NCI-H69 (cell line): ENCODE measurements at regions not wholly inside any gene's neighbourhood (a gene's known extent, or its start where the extent isn't known, plus 50 kb on each side); places are given as distances from the start of the nearest gene placed in this dataset.

Source experiments
- DNase-seq: peaks from one replicate; lab custom pipeline; 2025; lab: John Stamatoyannopoulos, UW

DNA sequence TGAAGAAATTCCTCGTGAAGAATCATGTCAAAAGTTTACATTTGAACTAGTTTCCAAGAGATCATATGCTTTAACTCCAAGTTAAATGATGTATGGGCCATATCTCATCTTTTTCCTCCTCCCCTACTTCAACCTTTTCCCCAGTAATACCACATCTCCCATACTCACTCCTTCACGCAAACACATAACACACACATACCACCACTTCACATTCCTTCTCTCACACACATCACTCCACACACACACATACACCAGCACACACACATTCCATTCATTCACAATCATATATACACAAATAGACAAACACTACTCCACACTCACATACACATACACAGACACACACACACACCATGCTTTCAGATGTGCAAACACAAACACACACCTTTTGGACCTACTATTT is 769.0 kb upstream of the NR2F2 start:
- no peak for DNase-seq

GRCh38 chr15:95563634-95564033 is 766.9 kb upstream of the NR2F2 start:
- no peak for DNase-seq

DNA sequence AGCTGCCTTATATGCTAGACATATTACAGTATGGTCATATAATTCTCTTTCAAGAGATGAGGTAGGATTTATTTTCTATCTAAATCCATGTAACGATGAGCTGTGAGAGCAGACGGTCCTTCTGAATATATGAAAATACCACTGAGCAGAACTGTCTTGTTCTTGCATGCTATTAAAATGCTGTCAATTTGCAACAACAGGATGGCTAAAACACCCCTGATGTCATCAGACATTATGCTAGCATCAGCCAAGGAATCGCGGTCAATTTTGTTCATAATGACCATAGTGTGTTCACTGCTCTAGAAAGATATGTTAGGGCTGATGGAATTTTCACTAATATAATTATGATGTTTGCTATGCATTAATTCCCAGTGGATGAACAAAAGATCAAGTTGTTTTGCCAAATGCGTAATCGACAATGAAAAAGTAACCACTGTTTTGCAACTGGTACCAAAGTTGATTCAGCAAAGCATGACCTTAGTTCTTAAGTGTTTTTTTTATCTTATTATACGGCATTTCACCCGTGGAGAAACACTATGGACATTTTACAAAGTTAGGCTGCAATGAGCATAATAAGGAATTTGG is 765.4 kb upstream of the NR2F2 start:
- DNase-seq = no peak

DNA sequence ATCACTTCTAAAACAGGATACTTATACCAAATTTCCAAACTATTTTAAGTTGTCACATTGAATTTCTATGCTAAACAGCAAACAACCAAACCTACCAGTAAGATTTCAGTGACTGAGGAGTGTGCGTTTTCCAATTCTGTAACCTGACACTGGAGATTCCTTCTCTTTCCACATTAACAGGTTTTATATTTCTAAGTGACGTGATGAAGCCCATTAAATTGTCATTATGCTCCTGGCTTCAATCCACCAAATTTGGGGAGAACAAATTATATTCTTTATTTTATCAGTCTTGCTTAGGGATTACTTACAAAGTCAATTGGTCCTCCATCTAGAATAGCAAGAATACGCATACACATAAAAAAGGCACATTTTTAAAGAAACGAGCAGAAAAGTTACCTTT is 764.8 kb upstream of the NR2F2 start:
- DNase-seq = no peak

DNA sequence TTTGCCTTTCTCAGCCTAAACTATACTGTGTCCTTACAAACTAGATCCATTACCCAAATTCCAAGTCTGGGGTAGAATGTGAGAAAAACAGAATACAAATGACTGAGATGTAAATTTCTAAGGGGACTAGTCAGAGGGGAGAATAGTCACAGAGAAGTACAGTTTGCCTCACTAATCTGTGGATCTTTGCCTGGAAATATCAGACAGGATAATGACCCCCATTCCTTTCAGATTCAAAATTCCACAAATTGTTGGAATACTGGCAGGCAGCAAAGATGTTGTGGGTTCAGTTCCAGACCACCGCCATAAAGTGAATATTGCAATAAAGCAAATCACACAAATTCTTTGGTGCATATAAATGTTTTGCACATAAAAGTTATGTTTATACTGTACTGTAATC is 762.8 kb upstream of the NR2F2 start:
- DNase-seq = no peak

DNA sequence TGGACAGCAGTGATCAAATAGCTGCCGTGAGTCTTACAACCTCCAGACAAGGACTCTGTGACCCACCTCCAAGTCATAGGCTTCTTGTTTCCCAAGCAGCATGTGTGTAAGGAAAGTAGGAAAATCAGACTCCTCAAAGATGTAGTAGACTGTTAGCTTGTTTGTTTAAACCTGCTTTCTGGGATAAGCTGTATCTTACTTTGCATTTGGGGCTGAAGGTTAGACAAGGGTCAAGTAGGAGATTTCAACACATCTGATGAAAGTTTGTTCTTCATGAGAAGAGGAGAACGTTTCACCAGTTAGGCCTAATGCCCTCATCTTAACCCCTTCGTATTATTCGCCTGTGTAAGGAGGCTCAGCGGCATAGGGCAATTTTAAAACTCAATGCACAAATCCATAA is 756.4 kb upstream of the NR2F2 start:
- no peak for DNase-seq

DNA sequence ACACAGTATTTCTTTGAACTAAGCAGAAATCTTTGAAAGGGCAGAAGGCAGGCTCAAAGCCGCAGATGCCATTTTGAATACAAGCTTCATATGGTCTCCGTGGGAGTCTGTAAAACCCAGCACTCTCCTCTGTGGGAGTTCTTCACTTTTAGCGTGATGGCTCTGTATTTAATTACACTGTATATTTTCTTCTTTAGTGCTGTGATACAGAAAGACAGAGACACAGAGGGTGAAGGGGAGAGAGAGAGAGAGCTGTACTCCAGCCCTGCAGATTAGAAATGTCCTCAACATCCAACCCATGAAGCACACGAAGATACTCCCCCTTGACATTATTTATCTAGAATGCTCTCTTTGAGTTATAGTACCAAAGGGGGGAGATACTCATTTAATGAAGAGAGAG is 752.6 kb upstream of the NR2F2 start:
- no peak for DNase-seq

- DNase-seq = no peak
Observed at GRCh38 chr15:95580121-95580520, 750.4 kb upstream of the NR2F2 start.

DNA sequence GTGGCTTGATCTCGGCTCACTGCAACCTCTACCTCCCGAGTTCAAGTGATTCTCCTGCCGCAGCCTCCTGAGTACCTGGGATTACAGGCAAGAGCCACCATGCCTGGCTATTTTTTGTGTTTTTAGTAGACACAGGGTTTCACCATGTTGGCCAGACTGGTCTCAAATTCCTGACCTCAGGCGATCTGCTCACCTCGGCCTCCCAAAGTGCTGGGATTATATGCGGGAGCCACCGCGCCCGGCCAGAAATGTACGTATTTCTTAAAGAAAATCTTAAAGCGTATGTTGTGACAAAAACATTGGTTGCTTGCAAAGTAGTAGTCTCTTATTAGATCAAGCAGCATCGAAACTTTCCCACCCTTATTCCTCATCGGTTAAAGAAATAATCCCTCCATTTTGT is 748.9 kb upstream of the NR2F2 start:
- DNase-seq = no peak

GRCh38 chr15:95584088-95584487 is 746.4 kb upstream of the NR2F2 start:
- DNase-seq = no peak

DNA sequence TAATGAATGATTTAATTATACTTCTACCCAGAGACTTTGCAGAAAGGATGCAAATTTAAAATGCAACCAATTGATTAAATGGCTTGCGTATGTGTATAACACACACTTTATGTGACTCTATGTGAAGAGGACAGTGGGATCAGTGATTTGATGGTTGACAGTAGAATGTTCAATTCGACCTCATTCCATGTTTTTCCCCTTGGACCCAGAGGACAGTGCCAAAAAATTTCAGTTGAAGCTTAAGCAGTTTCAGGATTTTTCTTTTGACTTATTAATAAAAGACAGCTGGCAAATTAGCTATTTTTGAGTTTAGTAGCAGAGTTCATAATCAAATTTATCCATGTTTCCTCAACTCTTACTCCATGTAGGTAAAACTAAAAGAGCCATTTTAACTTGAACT is 742.4 kb upstream of the NR2F2 start:
- DNase-seq = no peak

- DNase-seq = no peak
Observed at GRCh38 chr15:95590533-95591044, 739.9 kb upstream of the NR2F2 start.

- no peak for DNase-seq
Observed at GRCh38 chr15:95591270-95591669, 739.2 kb upstream of the NR2F2 start.

GRCh38 chr15:95591886-95592285 is 738.6 kb upstream of the NR2F2 start:
- no peak for DNase-seq

DNA sequence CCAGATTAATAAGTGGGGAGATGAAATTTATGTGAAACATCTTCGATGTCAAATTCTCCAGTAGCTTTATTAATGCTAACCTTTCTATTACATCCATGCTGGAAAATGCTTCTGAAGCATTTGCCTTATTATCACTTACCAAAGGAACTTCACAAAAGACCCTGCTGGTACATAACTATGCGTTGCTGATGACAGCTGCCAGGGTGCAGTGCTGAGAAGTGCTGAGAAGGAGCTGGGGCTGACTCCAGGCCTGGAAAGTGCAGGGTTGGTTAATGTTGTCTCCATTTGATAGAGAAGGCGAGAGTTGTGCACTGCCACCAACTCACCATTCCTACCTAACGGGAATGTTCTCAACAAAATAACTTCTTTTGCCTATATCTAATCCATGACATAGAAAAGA is 736.0 kb upstream of the NR2F2 start:
- no peak for DNase-seq

GRCh38 chr15:95595759-95596158 is 734.7 kb upstream of the NR2F2 start:
- no peak for DNase-seq

- DNase-seq = no peak
Observed at GRCh38 chr15:95596496-95596895, 734.0 kb upstream of the NR2F2 start.

DNA sequence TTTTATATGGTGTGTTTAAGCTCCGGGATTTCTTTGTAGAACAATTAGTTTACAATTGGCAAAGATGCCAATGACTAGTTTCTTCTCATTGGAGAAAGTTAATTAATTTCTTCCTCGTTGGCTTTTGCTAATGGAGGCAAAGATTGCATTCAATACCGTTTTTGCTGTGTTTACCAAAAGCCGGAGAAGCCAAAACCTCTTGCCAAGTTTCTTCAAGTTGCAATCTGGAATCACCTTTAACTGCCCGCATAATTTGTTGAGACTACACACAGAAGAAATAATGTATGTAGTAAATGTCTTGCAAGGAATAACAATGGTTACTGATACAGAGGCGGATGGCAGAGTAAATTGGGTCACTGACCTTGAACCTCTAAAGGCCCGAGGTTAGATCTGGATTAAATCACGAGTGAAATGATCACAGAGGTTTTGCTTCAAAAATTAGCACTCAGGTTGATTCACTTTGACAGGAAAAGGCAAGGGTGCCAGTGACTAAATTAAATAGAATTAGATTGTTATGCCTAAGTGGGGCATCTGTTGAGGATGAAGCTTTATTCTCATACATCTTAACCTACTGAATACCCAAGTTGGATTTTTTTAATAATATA is 732.1 kb upstream of the NR2F2 start:
- no peak for DNase-seq

DNA sequence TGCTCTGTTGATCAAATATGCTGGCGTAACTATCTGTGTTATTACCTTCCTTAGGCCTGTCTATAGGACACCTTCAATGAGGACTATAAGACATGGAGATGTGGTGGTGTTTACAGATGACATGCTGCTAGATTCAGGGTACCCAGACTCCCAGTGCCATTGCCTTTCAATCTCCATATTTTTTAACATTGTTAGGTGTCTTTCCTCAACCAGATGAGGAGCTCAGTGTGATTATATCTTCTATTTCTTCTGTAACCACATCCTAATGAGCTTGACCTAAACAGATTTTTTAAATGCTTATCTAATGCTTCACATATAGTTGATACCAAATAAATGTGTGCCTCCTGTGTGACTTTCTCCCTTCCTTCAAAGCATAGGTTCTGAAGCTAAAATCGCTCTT is 730.1 kb upstream of the NR2F2 start:
- no peak for DNase-seq

- DNase-seq = no peak
Observed at GRCh38 chr15:95600884-95601283, 729.6 kb upstream of the NR2F2 start.

DNA sequence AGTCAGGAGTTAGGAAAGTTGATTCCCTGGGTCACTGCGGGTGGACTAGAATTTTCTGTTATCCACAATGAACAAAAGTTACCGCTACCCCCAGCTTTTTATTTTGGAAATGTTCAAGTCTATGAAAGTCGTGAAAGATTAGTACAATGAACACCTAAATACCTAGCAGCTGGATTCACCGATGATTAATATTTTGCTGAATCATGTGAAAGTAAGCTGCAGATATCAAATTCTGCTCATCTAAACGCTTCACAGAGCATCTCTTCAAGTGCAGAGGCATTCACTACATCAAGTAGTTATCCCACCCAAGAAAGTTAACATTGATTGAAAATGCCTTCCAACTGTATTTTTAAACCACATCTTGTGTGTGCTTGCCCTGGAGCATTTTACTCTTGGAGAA is 729.0 kb upstream of the NR2F2 start:
- no peak for DNase-seq

DNA sequence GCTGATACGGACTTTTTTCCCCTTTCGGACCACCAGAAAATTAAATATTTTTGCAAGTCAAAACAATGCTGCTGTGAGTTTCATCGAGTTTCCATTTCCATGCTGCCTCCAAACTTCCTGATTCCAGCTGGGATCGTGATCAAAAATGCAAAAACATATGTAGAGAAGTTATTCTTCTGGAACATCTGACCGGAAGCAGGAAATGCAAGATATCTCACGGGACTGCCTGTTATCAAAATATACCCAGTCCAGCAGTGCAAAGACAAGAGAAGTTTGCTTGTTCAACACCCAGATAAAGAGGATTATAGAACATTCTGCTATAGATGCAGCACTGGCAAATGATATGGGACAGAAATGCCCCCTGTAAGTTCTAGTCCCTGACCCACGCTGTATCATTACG is 726.7 kb upstream of the NR2F2 start:
- no peak for DNase-seq

DNA sequence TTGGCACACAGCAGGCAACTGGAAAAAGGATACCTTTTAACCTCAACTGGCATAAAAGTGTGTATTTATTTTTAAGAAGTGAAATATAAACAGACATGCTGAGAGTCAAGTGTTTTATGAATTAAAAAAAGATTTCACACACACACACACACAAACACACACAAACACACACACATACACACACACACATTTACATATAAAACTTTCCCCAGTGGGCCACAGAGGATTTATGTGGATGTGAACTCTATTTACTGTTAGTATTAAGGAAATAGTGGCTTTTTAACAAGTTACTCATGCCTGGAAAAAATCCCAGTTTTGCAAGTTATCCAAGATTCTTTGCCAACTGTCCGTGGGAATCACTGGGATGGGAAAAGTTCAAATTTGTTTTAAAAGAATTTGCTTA is 725.9 kb upstream of the NR2F2 start:
- no peak for DNase-seq

DNA sequence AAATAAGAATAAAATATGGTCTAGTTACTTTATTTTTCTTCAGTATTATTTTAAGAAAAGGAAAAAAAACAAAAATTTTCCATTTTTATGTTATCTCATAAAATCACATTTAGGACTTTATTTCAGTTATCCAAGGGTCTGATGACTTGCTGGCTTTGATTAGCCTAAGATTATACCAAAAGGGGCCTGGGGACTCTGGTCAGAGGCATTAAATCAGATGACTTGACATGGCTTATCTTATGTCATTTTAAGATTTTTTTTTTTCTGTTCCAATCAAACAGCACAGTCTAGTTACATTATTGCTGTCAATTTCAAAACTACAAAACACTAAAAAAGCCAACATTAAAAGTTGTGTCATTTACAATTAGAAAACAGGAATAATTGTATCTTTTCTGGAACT is 725.4 kb upstream of the NR2F2 start:
- no peak for DNase-seq
